HepG2 (cell line): ENCODE measurements at regions not wholly inside any gene's neighbourhood (a gene's known extent, or its start where the extent isn't known, plus 50 kb on each side); places are given as distances from the start of the nearest gene placed in this dataset.

Source experiments
- ATAC-seq: fragments of 200-7000 bp; cut with Tn5 transposase; 3 replicates; pipeline ENCODE4 v1.9.1; 2020; ENCODE audit warnings: mild to moderate bottlenecking, moderate library complexity
- BruUV-seq: library from RNA; stranded (reverse); fragments of 400-500 nt; replicated peaks from 2 replicates; lab custom pipeline; 2021; lab: Mats Ljungman, UMichigan
- CTCF ChIA-PET: fragments of 300-600 bp; formaldehyde crosslinking; extraction: SDS; loops from one replicate; lab custom pipeline; 2021; ENCODE audit warnings: low total read pairs, inconsistent platforms, low intra/inter-chr PET ratio; lab: Yijun Ruan, JAX
- POLR2A ChIA-PET: fragments of 350-600 bp; sonication (Branson Sonifier 250); formaldehyde crosslinking; loops from one replicate; lab custom pipeline; 2020; ENCODE audit warnings: antibody characterized with exemption, inconsistent platforms; lab: Yijun Ruan, JAX
- DNase-seq: peaks from one replicate; pipeline ENCODE4 v3.0.0-alpha.2; 2015; ENCODE audit warnings: low spot score
- FAIRE-seq: peaks from 3 replicates; lab custom pipeline; 2011; peaks lifted over from hg19 to GRCh38; lab: Jason Lieb, UNC
- H2AFZ ChIP-seq: one replicate; pipeline ENCODE4 v1.6.1; 2011; ENCODE audit warnings: low read length, inconsistent platforms
- H3K27ac ChIP-seq: fragments of 300-600 bp; 3 replicates; pipeline ENCODE4 v1.8.0; 2011; ENCODE audit warnings: mixed run types, mild to moderate bottlenecking, mixed read lengths, low read length, inconsistent platforms; ENCODE audit not compliant: insufficient read depth; ENCODE audit errors: extremely low read length
- H3K27me3 ChIP-seq, 2 experiments: fragments of 200-600 bp in 1 of 2; 2 replicates in 1 of 2; 3 replicates in 1 of 2; pipeline versions ENCODE4 v1.6.0 to v1.8.0; 2011; ENCODE audit warnings: low read length in 2 of 2, mild to moderate bottlenecking in 2 of 2, moderate library complexity in 2 of 2, inconsistent platforms in 1 of 2; ENCODE audit not compliant: insufficient read depth in 2 of 2, control insufficient read depth in 1 of 2
- H3K36me3 ChIP-seq, 2 experiments: fragments of 200-600 bp in 1 of 2; replicated peaks in 1 of 2; 2 replicates in 1 of 2; 3 replicates in 1 of 2; pipeline versions ENCODE4 v1.5.1 to v1.8.0; 2011; ENCODE audit warnings: low read length in 2 of 2, inconsistent platforms in 1 of 2; ENCODE audit not compliant: insufficient read depth in 2 of 2, control insufficient read depth in 1 of 2
- H3K4me1 ChIP-seq: 2 replicates; pipeline ENCODE4 v1.5.1; 2012; ENCODE audit warnings: low read length, inconsistent platforms; ENCODE audit not compliant: insufficient read depth
- H3K4me2 ChIP-seq: 2 replicates; pipeline ENCODE4 v1.6.0; 2011; ENCODE audit warnings: low read depth, low read length, inconsistent platforms
- H3K4me3 ChIP-seq, 3 experiments: fragments of 200-600 bp in 1 of 3; sonication (generic), shearing (Covaris generic) in 1 of 3; replicated peaks in 1 of 3; 2 replicates each; pipeline ENCODE4 v1.5.1; 2011 to 2016; ENCODE audit warnings: low read length in 3 of 3, inconsistent platforms in 2 of 3, low read depth in 2 of 3, mild to moderate bottlenecking in 2 of 3, control low read depth in 1 of 3, mixed read lengths in 1 of 3; ENCODE audit not compliant: insufficient read depth in 1 of 3
- H3K79me2 ChIP-seq: one replicate; pipeline ENCODE4 v1.6.1; 2011; ENCODE audit warnings: low read length, inconsistent platforms; ENCODE audit not compliant: insufficient read depth
- H3K9ac ChIP-seq: 2 replicates; pipeline ENCODE4 v1.6.0; 2011; ENCODE audit warnings: mild to moderate bottlenecking, low read depth, low read length, inconsistent platforms; ENCODE audit not compliant: insufficient read depth
- H3K9me3 ChIP-seq: 2 replicates; pipeline ENCODE4 v1.5.1; 2012; ENCODE audit warnings: mild to moderate bottlenecking, low read length
- H4K20me1 ChIP-seq: 2 replicates; pipeline ENCODE4 v1.6.0; 2011; ENCODE audit warnings: inconsistent platforms, mild to moderate bottlenecking, low read length, moderate library complexity; ENCODE audit not compliant: insufficient read depth
- CHCHD3 ChIP-seq: sonication (generic); formaldehyde crosslinking; IDR thresholded peaks from 2 replicates; pipeline ENCODE4 v1.8.0; 2022; ENCODE audit warnings: mild to moderate bottlenecking, missing genetic modification reagents, moderate library complexity
- EED ChIP-seq: sonication (generic); formaldehyde crosslinking; IDR thresholded peaks from 2 replicates; pipeline ENCODE4 v1.5.0; 2020; ENCODE audit warnings: mild to moderate bottlenecking, missing genetic modification reagents
- KMT2A ChIP-seq: sonication (generic); formaldehyde crosslinking; IDR thresholded peaks from 2 replicates; pipeline ENCODE4 v1.4.0; 2020; ENCODE audit warnings: missing genetic modification reagents
- MLX ChIP-seq: IDR thresholded peaks from 2 replicates; pipeline ENCODE4 v1.6.1; 2016
- MYC ChIP-seq: sonication (generic); formaldehyde crosslinking; IDR thresholded peaks from 2 replicates; pipeline ENCODE4 v1.9.0; 2021; ENCODE audit warnings: missing genetic modification reagents, borderline replicate concordance
- NR2F2 ChIP-seq: IDR thresholded peaks from 2 replicates; pipeline ENCODE4 v1.6.1; 2012; ENCODE audit warnings: low read depth, inconsistent platforms, borderline replicate concordance
- NRL ChIP-seq: sonication (generic); formaldehyde crosslinking; IDR thresholded peaks from 2 replicates; pipeline ENCODE4 v1.5.0; 2020; ENCODE audit warnings: missing genetic modification reagents, mild to moderate bottlenecking, moderate library complexity, borderline replicate concordance
- SIX1 ChIP-seq: sonication (generic); formaldehyde crosslinking; IDR thresholded peaks from 2 replicates; pipeline ENCODE4 v1.4.0; 2020; ENCODE audit warnings: missing genetic modification reagents, borderline replicate concordance
- TAF1 ChIP-seq: sonication (generic); formaldehyde crosslinking; IDR thresholded peaks from 2 replicates; pipeline ENCODE4 v1.4.0; 2020; ENCODE audit warnings: missing genetic modification reagents
- ZGPAT ChIP-seq: IDR thresholded peaks from 2 replicates; pipeline ENCODE4 v1.6.1; 2016; ENCODE audit warnings: mild to moderate bottlenecking
- ZNF101 ChIP-seq: sonication (generic); formaldehyde crosslinking; IDR thresholded peaks from 2 replicates; pipeline ENCODE4 v1.4.0; 2020; ENCODE audit warnings: mild to moderate bottlenecking, low read depth, missing genetic modification reagents, borderline replicate concordance
- ZNF205 ChIP-seq: IDR thresholded peaks from 2 replicates; pipeline ENCODE4 v1.6.1; 2018; ENCODE audit warnings: missing biosample characterization, missing genetic modification reagents
- ZNF30 ChIP-seq: sonication (generic); formaldehyde crosslinking; IDR thresholded peaks from 2 replicates; pipeline ENCODE4 v1.5.0; 2020; ENCODE audit warnings: mild to moderate bottlenecking, missing genetic modification reagents
- ZNF543 ChIP-seq: sonication (generic); formaldehyde crosslinking; IDR thresholded peaks from 2 replicates; pipeline ENCODE4 v1.4.0; 2020; ENCODE audit warnings: mild to moderate bottlenecking, missing genetic modification reagents
- ZNF567 ChIP-seq: sonication (generic); formaldehyde crosslinking; IDR thresholded peaks from 2 replicates; pipeline ENCODE4 v1.8.1; 2023; ENCODE audit warnings: mild to moderate bottlenecking, missing genetic modification reagents, borderline replicate concordance
- ZNF607 ChIP-seq: sonication (generic); formaldehyde crosslinking; IDR thresholded peaks from 2 replicates; pipeline ENCODE4 v1.5.1; 2020; ENCODE audit warnings: missing genetic modification reagents, mild to moderate bottlenecking, borderline replicate concordance
- ZNF740 ChIP-seq: sonication (generic); formaldehyde crosslinking; IDR thresholded peaks from 2 replicates; pipeline ENCODE4 v1.4.0; 2020; ENCODE audit warnings: missing genetic modification reagents
- WGBS: methylation state at CpG from one replicate; pipeline ENCODE4 v1.1.6; 2017; ENCODE audit warnings: low lambda C conversion rate; 5-methylcytosine and 5-hydroxymethylcytosine counted together
- in situ Hi-C: cut with HindIII; loops from 2 replicates; pipeline ENCODE4 v1.10.0; 2017; ENCODE audit warnings: low pct_unique_long_range_greater_than_20kb; ENCODE audit not compliant: extremely low pct_ligation_motif_present
- intact Hi-C: fragments of 100-400 bp; cut with micrococcal nuclease; formaldehyde crosslinking; loops from one replicate; pipeline ENCODE4 v1.10.0; 2022; ENCODE audit not compliant: unreplicated experiment
- TF ChIP-seq, protein P1 (sequence below): sonication (generic); formaldehyde crosslinking; conservative IDR thresholded peaks from 2 replicates; pipeline ENCODE4 v1.4.0; 2020; ENCODE audit warnings: missing genetic modification reagents
- TF ChIP-seq, protein P2 (sequence below): sonication (generic); formaldehyde crosslinking; IDR thresholded peaks from 2 replicates; pipeline ENCODE4 v1.8.1; 2022; ENCODE audit warnings: mild to moderate bottlenecking, missing genetic modification reagents

DNA sequence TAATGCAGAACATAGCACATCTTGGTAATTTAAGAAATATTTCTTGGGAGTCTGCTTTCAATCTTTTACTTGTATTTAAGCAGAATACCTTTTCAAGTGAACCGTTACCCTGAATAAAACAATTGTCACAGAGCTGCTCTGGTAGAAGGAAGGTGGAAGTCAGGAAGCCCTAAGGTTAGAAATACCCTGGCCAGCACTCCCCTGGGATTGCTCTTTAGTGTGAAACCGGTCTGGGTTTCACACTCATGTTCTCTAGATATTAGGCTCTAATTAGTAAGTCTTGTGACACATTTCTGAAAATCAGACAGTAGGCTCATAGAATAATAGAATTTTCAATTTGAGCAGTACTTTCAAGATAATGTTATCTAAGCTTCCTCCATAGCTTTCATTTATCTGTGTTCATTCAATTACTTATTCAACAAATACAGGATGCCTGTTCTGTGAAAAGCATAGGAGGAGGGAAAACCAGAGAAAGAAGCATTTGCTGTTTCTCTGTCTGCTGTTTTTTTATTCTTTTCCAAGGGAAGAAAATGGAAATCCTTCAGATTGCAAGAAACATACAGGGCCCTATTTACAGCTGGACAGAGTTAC is 825.5 kb downstream of the TLR4 start:
- in situ Hi-C loops: no loop called here
- H3K9ac ChIP-seq: no peak overlapping the region
- WGBS: 8% methylated on average over 2 of the region's 2 CpGs
- no peaks in the 10 kb centered on the region for H4K20me1 ChIP-seq
- no TSS peak for BruUV-seq
- H3K4me3 ChIP-seq: no peak overlapping the region
- no peak for ATAC-seq
- TF ChIP-seq, protein P1, sequence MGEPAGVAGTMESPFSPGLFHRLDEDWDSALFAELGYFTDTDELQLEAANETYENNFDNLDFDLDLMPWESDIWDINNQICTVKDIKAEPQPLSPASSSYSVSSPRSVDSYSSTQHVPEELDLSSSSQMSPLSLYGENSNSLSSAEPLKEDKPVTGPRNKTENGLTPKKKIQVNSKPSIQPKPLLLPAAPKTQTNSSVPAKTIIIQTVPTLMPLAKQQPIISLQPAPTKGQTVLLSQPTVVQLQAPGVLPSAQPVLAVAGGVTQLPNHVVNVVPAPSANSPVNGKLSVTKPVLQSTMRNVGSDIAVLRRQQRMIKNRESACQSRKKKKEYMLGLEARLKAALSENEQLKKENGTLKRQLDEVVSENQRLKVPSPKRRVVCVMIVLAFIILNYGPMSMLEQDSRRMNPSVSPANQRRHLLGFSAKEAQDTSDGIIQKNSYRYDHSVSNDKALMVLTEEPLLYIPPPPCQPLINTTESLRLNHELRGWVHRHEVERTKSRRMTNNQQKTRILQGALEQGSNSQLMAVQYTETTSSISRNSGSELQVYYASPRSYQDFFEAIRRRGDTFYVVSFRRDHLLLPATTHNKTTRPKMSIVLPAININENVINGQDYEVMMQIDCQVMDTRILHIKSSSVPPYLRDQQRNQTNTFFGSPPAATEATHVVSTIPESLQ (CRISPR knock-in tag): no peak
- TF ChIP-seq KMT2A (CRISPR knock-in tag): no peak
- no peak for TF ChIP-seq ZGPAT (CRISPR knock-in tag)
- no peak for TF ChIP-seq EED
- no peak for TF ChIP-seq ZNF30 (CRISPR knock-in tag)
- TF ChIP-seq SIX1: no peak
- TF ChIP-seq, protein P2, sequence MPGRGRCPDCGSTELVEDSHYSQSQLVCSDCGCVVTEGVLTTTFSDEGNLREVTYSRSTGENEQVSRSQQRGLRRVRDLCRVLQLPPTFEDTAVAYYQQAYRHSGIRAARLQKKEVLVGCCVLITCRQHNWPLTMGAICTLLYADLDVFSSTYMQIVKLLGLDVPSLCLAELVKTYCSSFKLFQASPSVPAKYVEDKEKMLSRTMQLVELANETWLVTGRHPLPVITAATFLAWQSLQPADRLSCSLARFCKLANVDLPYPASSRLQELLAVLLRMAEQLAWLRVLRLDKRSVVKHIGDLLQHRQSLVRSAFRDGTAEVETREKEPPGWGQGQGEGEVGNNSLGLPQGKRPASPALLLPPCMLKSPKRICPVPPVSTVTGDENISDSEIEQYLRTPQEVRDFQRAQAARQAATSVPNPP (CRISPR knock-in tag): no peak
- TF ChIP-seq TAF1 (CRISPR knock-in tag): no peak
- no peak for TF ChIP-seq MYC (CRISPR knock-in tag)
- no peak for TF ChIP-seq MLX
- no peak for TF ChIP-seq ZNF567 (CRISPR knock-in tag)
- no peak for TF ChIP-seq ZNF740 (CRISPR knock-in tag)
- TF ChIP-seq ZNF101 (CRISPR knock-in tag): no peak
- no peak for TF ChIP-seq ZNF607
- no peak for TF ChIP-seq NR2F2
- TF ChIP-seq NRL: no peak
- TF ChIP-seq CHCHD3 (CRISPR knock-in tag): no peak
- no peak for TF ChIP-seq ZNF543 (CRISPR knock-in tag)
- no peak for TF ChIP-seq ZNF205 (CRISPR knock-in tag)
- POLR2A ChIA-PET: no interaction called here
- no peaks in the 10 kb centered on the region for H3K4me1 ChIP-seq
- H3K79me2 ChIP-seq: no peaks in the 10 kb centered on the region
- CTCF ChIA-PET: no interaction called here
- peaks cover 77% of the 10 kb centered on the region for H3K9me3 ChIP-seq
- DNase-seq: no peak
- no peaks in the 10 kb centered on the region for H3K27me3 ChIP-seq
- intact Hi-C loops: no loop called here
- H2AFZ ChIP-seq: no peak overlapping the region
- no peak for FAIRE-seq
- H3K27ac ChIP-seq: no peak overlapping the region
- H3K4me2 ChIP-seq: no peak overlapping the region
- H3K36me3 ChIP-seq: no peaks in the 10 kb centered on the region
